Retina (tissue), 1 donor: ENCODE measurements at regions not wholly inside any gene's neighbourhood (a gene's known extent, or its start where the extent isn't known, plus 50 kb on each side); places are given as distances from the start of the nearest gene placed in this dataset.
"Not testable (repeated sequence)": the region's sequence is repeated elsewhere in the genome, so short reads cannot be mapped to it uniquely, and the experiment has no call there.

Source experiments
- DNase-seq: peaks from one replicate; pipeline ENCODE4 v3.0.0-alpha.2; 2016

DNA sequence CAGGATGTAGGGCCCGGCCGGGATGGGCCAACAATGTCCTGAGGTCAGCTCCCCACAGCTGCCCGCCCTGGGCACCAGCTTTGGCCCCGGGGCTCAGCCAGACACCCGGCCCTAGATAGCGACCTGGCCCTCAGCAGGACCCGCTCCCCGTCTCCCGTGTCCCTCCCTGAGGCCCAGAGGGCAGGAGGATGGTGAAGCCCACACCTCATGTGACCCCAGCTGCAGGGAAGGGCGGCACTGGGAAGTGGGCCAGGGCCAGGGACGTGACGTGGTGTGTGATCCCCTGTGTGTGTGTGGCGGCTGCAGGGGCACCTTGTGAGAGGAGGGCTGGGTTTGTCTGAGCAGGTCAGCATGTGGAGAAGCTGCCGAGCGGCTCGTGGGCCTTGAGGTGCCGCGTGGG, 213.9 kb downstream of the TMEM121 start:
- DNase-seq: not testable (repeated sequence)

DNA sequence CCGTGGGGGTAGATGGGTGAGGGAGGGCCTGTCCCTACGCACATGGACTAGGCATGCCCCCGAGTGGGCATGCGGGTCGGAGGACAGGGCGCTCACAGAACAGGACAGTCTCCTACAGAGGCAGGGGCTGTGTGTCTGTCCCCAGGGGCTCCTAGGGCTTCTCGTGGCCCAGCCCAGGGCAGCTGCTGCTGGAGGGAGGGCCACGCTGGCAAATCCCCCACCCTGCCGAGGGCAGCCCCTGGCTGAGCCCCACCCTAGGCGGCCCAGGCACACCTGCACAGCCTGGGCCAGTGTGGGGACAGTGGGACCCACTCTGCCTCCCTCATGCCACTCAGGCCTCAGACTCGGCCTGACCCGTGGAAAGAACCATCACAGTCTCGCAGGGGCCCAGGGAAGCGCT, 214.6 kb downstream of the TMEM121 start:
- DNase-seq: not testable (repeated sequence)

DNA sequence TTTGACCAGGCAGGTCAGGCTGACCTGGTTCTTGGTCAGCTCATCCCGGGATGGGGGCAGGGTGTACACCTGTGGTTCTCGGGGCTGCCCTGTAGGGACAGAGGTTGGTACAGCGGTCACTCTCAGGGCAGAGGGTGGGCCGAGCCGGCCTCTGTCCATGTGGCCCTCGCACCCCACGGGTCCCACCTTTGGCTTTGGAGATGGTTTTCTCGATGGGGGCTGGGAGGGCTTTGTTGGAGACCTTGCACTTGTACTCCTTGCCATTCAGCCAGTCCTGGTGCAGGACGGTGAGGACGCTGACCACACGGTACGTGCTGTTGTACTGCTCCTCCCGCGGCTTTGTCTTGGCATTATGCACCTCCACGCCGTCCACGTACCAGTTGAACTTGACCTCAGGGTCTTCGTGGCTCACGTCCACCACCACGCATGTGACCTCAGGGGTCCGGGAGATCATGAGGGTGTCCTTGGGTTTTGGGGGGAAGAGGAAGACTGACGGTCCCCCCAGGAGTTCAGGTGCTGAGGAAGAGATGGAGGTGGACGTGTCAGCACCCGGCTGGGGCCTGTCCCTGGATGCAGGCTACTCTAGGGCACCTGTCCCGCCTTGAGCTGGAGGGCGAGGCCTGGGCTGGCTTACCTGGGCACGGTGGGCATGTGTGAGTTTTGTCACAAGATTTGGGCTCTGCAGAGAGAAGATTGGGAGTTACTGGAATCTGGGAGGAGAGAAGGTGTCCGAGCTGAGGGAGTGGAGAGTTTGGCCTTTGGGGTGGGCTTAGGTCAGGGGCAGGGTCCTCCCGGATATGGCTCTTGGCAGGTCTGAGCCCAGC, 215.5 kb downstream of the TMEM121 start:
- not testable (repeated sequence) for DNase-seq

DNA sequence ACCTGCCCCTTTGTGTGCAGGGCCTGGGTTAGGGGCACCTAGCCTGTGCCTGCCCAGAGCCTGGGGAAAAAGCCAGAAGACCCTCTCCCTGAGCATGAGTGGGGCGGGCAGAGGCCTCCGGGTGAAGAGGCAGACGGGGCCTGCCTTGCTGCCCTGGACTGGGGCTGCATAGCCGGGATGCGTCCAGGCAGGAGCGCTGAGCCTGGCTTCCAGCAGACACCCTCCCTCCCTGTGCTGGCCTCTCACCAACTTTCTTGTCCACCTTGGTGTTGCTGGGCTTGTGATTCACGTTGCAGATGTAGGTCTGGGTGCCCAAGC, 216.1 kb downstream of the TMEM121 start:
- no peak for DNase-seq

DNA sequence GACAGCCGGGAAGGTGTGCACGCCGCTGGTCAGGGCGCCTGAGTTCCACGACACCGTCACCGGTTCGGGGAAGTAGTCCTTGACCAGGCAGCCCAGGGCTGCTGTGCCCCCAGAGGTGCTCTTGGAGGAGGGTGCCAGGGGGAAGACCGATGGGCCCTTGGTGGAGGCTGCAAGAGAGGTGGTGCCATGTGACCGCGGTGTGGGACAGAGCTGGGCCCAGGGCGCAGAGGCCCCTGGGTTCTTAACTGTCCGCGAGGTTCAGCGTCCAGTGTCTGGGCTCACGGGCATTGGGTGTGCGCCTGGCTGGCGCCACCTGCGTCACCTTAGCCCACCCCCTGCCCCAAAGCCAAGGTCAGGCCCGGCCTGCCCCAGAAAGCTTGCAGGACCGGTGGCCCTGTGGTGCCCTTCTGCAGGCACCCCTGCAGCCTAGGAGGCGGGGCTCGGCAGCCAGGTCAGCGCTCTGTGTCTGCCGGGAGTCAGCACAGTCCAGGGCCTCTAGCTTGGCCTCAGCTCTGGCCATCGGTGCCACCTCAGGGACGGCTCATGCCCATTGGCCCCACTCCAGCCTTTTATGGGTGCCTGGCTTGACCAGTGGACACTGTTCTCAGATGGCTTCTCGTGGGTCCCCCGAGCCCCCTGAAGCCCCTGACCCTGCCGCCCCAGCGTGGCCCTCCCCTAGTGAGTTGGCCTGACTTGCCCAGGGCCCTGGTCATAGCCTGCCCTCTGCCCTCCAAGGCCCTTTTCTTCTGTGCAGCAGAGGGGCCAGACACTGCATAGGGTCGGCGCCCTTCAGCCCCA, 216.7 kb downstream of the TMEM121 start:
- not testable (repeated sequence) for DNase-seq

DNA sequence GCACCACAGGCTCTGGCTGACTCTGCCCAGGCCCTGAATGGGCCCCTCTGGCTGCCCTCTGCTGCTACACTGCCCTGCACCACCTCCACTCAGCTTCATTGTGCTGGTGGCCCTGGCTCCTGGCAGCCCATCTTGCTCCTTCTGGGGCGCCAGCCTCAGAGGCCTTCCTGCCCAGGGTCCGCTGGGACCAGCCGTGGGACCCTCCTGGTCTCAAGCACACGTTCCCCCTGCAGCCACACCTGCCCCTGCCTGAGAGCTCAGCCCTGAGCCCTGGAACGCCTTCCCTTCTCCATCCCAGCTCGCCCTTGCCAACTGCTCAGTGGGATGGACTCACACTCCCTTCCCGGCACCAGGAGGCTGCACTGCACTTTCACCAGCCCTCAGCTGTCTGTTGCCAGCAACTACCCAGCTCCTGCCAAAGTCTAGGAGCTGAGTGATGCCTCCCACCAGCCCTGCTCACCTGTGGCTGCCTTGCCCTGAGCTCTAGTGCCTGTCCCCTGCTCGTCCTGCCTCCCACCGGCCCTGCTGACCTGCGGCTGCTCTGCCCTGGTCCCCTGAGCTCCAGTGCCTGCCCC, 217.9 kb downstream of the TMEM121 start:
- not testable (repeated sequence) for DNase-seq

DNA sequence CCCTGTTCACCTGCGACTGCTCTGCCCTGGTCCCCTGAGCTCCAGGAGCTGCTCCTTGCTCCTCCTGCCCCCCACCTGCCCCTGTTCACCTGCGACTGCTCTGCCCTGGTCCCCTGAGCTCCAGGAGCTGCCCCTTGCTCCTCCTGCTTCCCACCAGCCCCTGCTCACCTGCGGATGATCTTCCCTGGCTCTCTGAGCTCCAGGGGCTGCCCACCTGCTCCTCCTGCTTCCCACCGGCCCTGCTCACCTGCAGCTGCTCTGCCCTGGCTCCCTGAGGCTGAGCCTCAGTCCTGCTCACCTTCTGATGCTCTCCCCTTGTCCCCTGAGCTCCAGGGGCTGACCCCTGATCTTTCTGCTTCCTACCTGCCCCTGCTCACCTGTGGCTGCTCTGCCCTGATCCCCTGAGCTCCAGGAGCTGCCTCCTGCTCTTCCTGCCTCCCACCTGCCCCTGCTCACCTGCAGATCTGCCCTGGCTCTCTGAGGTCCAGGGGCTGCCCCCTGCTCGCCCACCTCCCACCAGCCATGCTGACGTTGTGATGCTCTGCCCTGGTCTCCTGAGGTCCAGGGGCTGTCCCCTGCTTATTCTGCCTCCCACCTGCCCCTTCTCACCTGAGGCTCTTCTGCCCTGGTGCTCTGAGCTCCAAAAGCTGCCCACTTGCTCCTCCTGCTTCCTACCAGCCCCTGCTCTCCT, 219.2 kb downstream of the TMEM121 start:
- DNase-seq: no peak

DNA sequence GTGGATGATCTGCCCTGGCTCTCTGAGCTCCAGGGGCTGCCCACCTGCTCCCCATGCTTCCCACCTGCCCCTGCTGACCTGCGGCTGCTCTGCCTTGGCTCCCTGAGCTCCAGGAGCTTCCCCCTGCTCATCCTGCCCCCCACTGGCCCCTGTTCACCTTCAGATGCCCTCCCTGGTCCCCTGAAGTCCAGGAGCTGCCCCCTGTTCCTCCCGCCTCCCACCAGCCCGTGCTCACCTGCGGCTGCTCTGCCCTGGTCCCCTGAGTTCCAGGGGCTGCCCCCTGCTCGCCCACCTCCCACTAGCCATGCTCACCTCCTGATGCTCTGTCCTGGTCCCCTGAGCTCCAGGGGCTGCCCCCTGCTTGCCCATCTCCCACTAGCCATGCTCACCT, 219.7 kb downstream of the TMEM121 start:
- DNase-seq: no peak

DNA sequence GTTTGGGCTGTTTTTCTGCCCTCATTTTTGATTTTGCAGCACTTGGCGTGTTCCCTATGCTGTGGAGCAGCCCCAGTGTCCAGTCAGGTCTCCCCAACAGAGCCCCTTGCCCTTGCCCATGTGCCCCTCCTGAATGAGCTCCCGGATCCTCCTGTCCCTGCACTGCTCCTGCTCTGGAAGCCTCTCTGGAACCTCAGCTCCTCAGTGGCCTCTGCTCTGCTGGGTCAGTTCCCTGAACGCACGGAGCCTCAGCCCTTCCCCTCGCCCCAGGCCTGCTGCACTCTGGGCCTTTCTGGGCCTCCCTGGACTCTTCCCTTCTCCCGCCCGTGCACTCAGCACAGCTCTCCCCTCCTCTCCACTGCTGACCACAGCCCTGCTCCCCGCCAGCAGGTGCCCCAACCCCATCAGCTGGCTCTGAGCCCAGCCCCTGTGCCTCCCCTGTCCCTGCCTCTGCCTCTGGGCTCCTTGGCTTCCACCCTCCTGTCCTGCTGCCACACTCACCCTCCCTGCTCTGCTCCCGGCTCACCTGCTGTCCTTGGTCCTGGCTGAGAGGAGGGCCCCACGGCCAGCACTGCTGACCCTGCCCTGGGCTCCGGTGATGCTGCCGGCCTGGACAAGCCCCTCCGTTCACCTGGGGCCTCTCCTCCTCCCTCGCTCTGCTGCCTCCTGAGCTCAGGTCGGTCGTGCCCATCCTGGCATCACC, 220.6 kb downstream of the TMEM121 start:
- DNase-seq: not testable (repeated sequence)

DNA sequence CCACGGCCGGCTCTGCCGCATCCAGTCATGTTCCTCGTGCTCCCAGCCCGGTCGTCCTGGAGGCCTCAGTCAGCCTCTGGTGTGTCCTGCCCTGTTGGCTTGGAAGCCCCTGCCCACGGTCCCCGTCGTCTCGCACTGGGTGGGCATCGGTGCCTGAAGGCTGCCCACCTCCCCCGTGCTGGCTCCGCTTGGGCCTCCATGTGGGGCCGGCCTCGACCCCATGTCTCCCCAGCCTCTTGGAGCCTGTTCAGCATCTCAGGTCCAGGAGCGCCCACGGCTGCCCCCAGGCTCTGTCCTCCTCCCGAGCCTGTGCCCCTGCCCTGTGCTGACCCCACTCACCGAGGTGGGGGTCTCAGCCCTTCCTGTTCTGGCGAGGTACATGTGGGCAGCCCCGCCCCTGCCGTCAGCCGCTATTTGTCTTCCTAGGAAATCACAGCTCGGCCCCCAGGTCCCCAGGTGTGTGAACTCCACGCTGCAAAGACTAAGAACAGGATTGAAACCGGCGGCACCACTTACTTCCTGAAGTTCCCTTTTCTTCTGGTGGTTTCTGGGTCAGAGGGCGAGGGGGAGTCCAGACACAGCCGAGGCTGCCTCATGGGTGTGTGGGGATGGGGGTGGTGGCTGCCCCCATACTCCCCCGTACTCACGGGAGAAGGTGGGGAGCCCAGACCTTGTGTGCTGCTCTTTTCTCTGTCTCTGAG, 221.3 kb downstream of the TMEM121 start:
- DNase-seq: not testable (repeated sequence)

DNA sequence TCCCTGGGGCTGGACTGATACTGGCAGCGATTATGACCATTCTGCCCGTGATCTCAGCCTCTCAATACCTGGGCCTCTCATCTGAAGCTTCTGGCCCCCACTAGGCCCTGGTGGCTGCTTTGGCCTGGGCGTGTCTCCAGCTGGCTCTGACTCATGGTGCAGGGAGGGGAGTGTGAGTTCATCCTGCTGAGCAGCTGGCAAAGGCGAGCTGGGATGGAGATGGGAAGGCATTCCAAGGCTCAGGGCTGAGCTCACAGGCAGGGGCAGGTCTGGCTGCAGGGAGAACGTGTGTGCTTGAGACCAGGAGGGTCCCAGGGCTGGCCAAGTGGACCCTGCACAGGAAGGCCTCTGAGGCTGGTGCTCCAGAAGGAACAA, 221.8 kb downstream of the TMEM121 start:
- DNase-seq: no peak

DNA sequence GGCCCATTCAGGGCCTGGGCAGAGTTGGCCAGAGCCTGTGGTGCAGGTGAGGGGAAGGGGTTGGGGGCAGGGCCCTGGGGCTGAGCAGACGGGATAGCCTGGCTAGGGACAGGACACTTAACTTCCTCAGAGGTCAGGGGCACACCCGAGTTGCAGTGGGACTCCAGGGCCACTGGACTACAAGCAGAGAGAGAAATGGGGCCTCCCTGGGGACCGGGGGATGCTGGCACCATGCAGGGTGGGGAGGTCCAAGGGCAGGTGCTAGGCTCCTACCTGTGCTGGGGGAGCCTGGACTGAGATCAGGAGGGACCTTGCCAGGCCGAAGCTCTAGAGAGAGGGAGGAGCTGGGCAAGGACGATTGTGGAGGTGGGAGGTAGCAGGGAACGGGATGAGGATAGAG, 222.3 kb downstream of the TMEM121 start:
- DNase-seq: not testable (repeated sequence)

DNA sequence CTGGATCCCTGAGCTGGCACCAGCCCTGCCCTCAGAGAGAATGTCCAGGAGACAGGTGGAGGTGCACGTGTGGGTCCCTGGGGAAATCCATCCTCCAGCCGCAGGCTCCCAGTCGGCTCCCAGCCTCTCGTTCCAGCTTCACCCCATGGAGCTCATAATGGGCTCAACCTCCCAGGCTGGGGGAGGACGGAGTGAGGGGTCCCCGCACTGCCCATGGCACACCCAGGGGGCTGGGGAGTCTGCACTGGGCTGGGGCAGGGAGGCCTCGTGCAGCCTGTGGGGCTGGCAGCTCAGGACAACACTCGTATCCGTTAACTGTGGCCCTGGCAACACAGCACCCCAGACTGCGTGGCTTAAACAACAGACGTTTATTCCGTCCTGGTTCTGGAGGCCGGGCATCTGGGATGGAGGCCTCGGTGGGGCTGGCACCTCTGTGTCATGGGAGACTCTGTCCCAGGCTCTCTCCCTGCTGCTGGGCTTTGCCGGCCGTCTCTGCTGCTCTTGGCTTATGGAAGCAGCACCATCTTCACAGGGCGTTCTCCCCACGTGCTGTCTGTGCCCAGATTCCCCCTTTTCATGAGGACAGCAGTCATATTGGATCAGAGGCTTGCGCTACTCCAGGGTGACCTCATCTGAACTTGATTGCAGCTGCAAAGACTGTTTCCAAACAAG, 223.6 kb downstream of the TMEM121 start:
- DNase-seq: not testable (repeated sequence)

DNA sequence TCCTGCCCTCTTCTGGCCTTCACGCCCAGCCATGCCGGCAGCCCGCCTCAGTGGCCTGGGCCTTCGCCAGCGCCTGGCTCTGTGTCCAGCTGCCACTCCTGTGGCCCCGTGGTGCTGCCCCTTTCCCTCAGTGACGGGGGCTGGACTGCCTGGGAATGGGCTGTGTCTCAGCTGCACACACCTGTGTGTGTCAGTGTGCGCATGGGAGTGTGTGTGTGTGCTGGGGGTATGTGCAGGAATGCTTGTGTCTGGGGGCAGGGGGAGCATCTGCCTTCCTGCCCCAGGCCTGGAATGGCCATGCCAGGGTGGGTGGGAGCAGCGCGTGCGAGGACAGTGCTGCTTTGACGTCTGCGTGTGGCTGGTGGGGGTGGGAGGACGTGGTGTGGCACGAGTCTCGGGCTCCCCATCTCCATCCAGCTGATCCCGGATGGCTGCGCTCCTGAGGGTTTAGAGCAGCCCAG, 224.9 kb downstream of the TMEM121 start:
- not testable (repeated sequence) for DNase-seq

DNA sequence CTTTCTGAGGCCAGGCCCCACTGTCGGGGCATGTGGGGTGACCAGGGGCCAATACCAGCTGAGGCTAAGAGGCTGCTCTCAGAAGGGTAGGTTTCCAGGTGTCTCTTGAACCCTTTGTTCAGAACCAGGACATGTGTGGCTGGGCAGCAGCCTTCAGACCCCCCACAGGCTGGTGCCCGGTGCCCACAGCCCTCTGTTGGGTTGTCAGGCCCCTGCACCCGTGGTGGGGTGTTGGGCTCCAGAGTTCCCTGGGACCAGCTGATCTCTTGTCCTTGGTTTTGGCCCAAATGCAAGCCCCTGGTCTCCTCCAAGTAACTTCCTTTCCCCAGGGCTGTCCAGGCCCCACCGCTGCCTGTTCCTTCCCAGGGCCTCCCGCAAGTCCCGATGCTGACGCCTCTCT, 226.0 kb downstream of the TMEM121 start:
- not testable (repeated sequence) for DNase-seq

DNA sequence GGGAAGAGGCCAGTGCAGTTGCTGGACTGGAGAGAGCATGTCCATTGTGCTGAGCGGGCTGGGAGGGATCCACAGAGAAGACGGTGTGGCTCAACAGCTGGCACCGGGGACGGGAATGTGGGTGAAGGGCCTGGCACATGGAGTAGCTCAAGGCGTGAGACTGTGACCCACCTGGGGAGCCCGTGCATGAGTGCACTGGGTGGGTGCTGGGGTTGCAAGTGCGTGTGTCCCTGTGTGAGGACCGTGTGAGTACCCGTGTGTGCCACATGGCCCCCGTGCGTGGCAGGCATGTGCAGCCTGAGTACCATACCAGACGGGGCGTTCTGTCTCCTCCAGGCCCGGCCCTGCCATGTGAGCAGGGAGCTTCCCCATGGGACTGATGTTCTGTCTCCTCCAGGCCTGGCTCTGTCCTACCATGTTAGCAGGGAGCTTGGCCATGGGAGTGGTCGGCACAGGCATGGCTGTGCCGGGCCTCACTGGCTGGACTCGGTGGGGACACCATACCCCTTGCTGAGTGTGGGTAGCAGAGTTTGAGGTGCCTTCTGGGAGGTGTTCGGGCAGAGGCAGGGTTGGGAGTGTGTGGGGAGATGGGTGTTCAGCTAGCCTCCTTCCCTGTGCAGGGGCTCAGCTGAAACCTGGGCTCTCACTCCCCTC, 234.4 kb downstream of the TMEM121 start:
- no peak for DNase-seq

DNA sequence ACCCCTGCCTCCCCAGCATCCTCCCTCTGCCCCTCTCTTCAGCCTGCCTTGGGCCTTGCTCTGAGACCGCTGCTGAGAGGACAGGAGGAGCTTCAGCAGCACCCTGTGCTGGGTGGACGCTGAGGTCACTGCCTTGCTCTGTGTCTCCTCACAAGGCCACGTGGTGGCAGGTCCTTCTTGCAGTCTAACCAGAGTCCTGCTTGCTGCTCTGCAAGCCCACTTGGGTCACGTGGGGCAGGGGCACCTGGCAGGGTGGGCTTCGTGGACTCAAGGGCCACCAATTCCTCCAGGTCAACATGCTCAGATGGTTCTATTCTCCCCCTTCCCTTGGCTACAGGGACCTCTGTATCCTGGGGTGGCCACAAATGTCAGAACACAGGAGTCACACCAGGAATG, 235.0 kb downstream of the TMEM121 start:
- DNase-seq: not testable (repeated sequence)

DNA sequence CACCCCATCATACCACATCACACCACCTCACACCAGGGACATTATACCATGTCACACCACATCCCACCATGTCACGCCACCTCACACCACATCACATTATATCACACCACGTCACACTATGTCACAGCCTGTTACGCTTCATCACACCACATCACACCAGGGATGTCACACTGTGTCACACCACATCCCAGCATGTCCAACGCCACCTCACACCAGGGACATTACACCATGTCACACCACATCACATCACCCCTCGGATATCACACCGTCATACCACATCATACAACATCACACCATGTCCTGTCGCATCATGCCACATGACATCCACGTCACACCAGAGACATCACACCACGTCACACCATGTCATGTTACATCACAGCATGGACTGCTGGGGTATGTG, 235.5 kb downstream of the TMEM121 start:
- DNase-seq: no peak

DNA sequence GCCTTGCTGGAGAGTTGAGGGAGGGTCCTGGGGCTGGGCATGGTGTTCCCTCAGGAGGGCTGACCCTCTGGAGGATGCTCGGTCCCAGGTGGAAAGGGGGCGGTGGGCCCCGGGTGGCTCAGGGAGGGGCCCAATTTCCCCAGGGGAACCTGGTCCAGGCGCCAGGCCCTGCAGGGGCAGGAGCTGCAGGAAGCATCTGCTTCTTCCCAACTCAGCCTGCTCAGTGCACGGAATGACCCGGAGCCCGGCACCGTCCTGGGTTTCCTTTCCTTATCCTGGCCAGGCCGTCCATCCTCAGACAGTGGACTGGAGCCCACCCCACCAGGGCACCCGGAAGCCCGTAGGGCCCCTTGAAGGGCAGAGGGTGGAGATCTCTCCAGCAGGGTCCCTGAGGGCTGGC, 235.9 kb downstream of the TMEM121 start:
- not testable (repeated sequence) for DNase-seq

DNA sequence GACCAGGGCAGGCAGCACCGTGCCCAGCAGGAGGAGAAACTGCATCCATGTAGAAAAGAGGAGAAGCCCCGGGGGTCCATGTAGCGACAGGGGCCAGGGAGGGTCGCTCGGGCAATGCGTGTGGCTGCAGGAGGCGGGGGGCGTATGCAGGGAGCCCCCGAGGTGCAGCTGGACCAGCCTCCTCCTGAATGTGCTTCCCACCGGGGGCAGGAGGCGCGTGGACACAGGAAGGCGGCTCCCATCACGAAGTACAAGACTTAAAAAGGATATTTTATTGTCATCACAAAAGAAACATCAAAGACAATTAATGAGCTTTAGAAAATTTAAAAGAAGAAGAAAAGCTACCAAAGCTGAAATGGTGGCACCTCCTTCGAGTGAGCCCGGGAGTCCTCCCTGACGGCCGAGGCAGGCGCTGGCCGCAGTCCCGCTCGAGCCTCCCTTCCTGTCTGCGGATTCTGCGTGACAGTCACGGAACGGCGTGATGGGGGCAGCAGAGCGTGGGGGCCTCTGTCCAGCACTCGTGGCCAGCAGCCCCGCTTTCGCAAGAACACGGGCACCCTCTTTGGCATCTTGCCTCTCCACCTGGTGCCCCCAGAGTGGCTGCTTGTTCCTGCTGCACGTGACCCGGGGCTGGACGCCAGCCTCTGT, 238.0 kb downstream of the TMEM121 start:
- DNase-seq: not testable (repeated sequence)
